NB4 (cell line): ENCODE measurements at regions not wholly inside any gene's neighbourhood (a gene's known extent, or its start where the extent isn't known, plus 50 kb on each side); places are given as distances from the start of the nearest gene placed in this dataset.

Experiments
- CTCF ChIP-seq: IDR thresholded peaks from one replicate; pipeline ENCODE4 v1.5.1; 2012; ENCODE audit warnings: low read depth, low read length
- POLR2A ChIP-seq: IDR thresholded peaks from 2 replicates; pipeline ENCODE4 v1.6.1; 2011; ENCODE audit warnings: mild to moderate bottlenecking; ENCODE audit not compliant: insufficient read length; ENCODE audit errors: extremely low read depth

- no peak for TF ChIP-seq POLR2A
- no peak for TF ChIP-seq CTCF
Observed at GRCh38 chr16:87085441-87085840, 231.8 kb downstream of the C16orf95 start.
